Stimulated activated naive CD4-positive, alpha-beta T cell (primary cell): ENCODE measurements at regions not wholly inside any gene's neighbourhood (a gene's known extent, or its start where the extent isn't known, plus 50 kb on each side); places are given as distances from the start of the nearest gene placed in this dataset.
A peak's percentile ranks its signal among the peaks of the same experiment; 100 is the strongest.

Experiments used
- DNase-seq, 6 experiments: peaks; one replicate each; lab custom pipeline; 2025; lab: John Stamatoyannopoulos, UW

GRCh38 chrX:23540532-23540931 lies 126.8 kb upstream of the PRDX4 start:
- DNase-seq, result no peak

GRCh38 chrX:23548164-23548563 lies 119.1 kb upstream of the PRDX4 start:
- no peak for DNase-seq

GRCh38 chrX:23552303-23552702 lies 115.0 kb upstream of the PRDX4 start:
- no peak for DNase-seq

GRCh38 chrX:23554304-23554703 lies 113.0 kb upstream of the PRDX4 start:
- no peak for DNase-seq

GRCh38 chrX:23557070-23557469 lies 110.2 kb upstream of the PRDX4 start:
- no peak for DNase-seq

GRCh38 chrX:23559975-23560374 lies 107.3 kb upstream of the PRDX4 start:
- DNase-seq, result no peak

GRCh38 chrX:23570674-23571343 lies 96.5 kb upstream of the PRDX4 start:
- DNase-seq, result no peak

- no peak for DNase-seq
These were observed 92.0 kb upstream of the PRDX4 start for GRCh38 chrX:23575281-23575680.

GRCh38 chrX:23578079-23578478 lies 89.2 kb upstream of the PRDX4 start:
- no peak for DNase-seq

- no peak for DNase-seq
These were observed 77.8 kb upstream of the PRDX4 start for GRCh38 chrX:23589496-23589895.

- DNase-seq, result no peak
These were observed 74.6 kb upstream of the PRDX4 start for GRCh38 chrX:23592741-23593140.

GRCh38 chrX:23598575-23598974 lies 68.7 kb upstream of the PRDX4 start:
- DNase-seq, result no peak

GRCh38 chrX:23603501-23603900 lies 63.8 kb upstream of the PRDX4 start:
- no peak for DNase-seq

GRCh38 chrX:23610495-23610894 lies 56.8 kb upstream of the PRDX4 start:
- no peak for DNase-seq

GRCh38 chrX:23612846-23613245 lies 54.4 kb upstream of the PRDX4 start:
- DNase-seq, result no peak

GRCh38 chrX:23616361-23616760 lies 50.9 kb upstream of the PRDX4 start:
- peak in 1 of 6 experiments; percentile 0 for DNase-seq
